ENCODE measurements at regions not wholly inside any gene's neighbourhood (a gene's known extent, or its start where the extent isn't known, plus 50 kb on each side); places are given as distances from the start of the nearest gene placed in this dataset.

GRCh38 chr10:129004398-129004797 is 462.6 kb upstream of the MGMT start:
- no peaks in the 10 kb centered on the region for H3K27me3 ChIP-seq
- intact Hi-C loops (cut with DNase I): no loop called here
- WGBS (ENCODE audit: insufficient coverage, low coverage, low lambda C conversion rate, missing lambda C conversion rate): 44% methylated on average over 3 of the region's 9 CpGs
- no peak overlapping the region for H3K4me3 ChIP-seq
- TF ChIP-seq CTCF (IDR thresholded peaks at IDR 0.05) (no peak), POLR2A (IDR thresholded peaks at IDR 0.05) (no peak)
- ATAC-seq (no peak), DNase-seq (no peak)
- H3K36me3 ChIP-seq: no peaks in the 10 kb centered on the region
- H3K9me3 ChIP-seq: no peaks in the 10 kb centered on the region
- no peak overlapping the region for H3K27ac ChIP-seq
- H3K4me1 ChIP-seq: no peaks in the 10 kb centered on the region

GRCh38 chr10:129005080-129005479 is 462.0 kb upstream of the MGMT start:
- ATAC-seq (no peak), DNase-seq (no peak)
- WGBS (ENCODE audit: insufficient coverage, low coverage, low lambda C conversion rate, missing lambda C conversion rate): 72% methylated on average over 6 of the region's 8 CpGs
- Histone ChIP-seq H3K36me3 (no peaks in the 10 kb centered on the region), H3K4me1 (no peaks in the 10 kb centered on the region), H3K9me3 (no peaks in the 10 kb centered on the region), H3K27ac (no peak overlapping the region), H3K27me3 (no peaks in the 10 kb centered on the region), H3K4me3 (no peak overlapping the region)
- TF ChIP-seq POLR2A (IDR thresholded peaks at IDR 0.05) (no peak), CTCF (IDR thresholded peaks at IDR 0.05) (no peak)
- intact Hi-C loops (cut with DNase I): no loop called here

GRCh38 chr10:129005804-129006203 is 461.2 kb upstream of the MGMT start:
- Histone ChIP-seq H3K4me1 (no peaks in the 10 kb centered on the region), H3K36me3 (no peaks in the 10 kb centered on the region), H3K4me3 (no peak overlapping the region), H3K27me3 (no peaks in the 10 kb centered on the region), H3K27ac (no peak overlapping the region), H3K9me3 (no peaks in the 10 kb centered on the region)
- TF ChIP-seq POLR2A (IDR thresholded peaks at IDR 0.05) (no peak), CTCF (IDR thresholded peaks at IDR 0.05) (no peak)
- WGBS (ENCODE audit: insufficient coverage, low coverage, low lambda C conversion rate, missing lambda C conversion rate): 41% methylated on average over 3 of the region's 3 CpGs
- intact Hi-C loops (cut with DNase I): no loop called here
- ATAC-seq (no peak), DNase-seq (no peak)

- Histone ChIP-seq H3K4me3 (no peak overlapping the region), H3K4me1 (no peaks in the 10 kb centered on the region), H3K9me3 (no peaks in the 10 kb centered on the region), H3K36me3 (no peaks in the 10 kb centered on the region), H3K27ac (no peak overlapping the region), H3K27me3 (no peaks in the 10 kb centered on the region)
- intact Hi-C loops (cut with DNase I): no loop called here
- 57% methylated on average over 4 of the region's 6 CpGs for WGBS (ENCODE audit: insufficient coverage, low coverage, low lambda C conversion rate, missing lambda C conversion rate)
- DNase-seq (no peak), ATAC-seq (no peak)
- no peak for TF ChIP-seq CTCF (IDR thresholded peaks at IDR 0.05)
- no peak for TF ChIP-seq POLR2A (IDR thresholded peaks at IDR 0.05)
These were observed 448.5 kb upstream of the MGMT start for GRCh38 chr10:129018511-129018910.
